Esophagus muscularis mucosa (tissue), 4 donors: ENCODE measurements at regions not wholly inside any gene's neighbourhood (a gene's known extent, or its start where the extent isn't known, plus 50 kb on each side); places are given as distances from the start of the nearest gene placed in this dataset.

Source experiments
- DNase-seq: peaks from one replicate; pipeline ENCODE4 v3.0.0-alpha.2; 2017; ENCODE audit errors: extremely low spot score
- H3K27ac ChIP-seq, 4 donors: fragments of 200-600 bp; sonication (generic); replicated peaks in 1 of 4; 1 replicate in 3 of 4; 2 replicates in 1 of 4; pipeline ENCODE4 v1.5.1; 2016 to 2019; ENCODE audit warnings: mild to moderate bottlenecking in 1 of 4
- H3K27me3 ChIP-seq, 4 donors: fragments of 200-600 bp; sonication (generic); one replicate each; pipeline versions ENCODE4 v1.5.1 to v1.6.0; 2016 to 2019
- H3K36me3 ChIP-seq, 4 donors: fragments of 200-600 bp; sonication (generic); one replicate each; pipeline ENCODE4 v1.5.1; 2016 to 2019
- H3K4me1 ChIP-seq, 4 donors: fragments of 200-600 bp; sonication (generic); one replicate each; pipeline ENCODE4 v1.5.1; 2016 to 2019
- H3K4me3 ChIP-seq, 4 donors: fragments of 200-600 bp; sonication (generic); 1 replicate in 2 of 4; 2 replicates in 2 of 4; pipeline ENCODE4 v1.5.1; 2016 to 2019; ENCODE audit warnings: mild to moderate bottlenecking in 4 of 4, moderate library complexity in 1 of 4
- H3K9me3 ChIP-seq, 4 donors: fragments of 200-600 bp; sonication (generic); 1 replicate in 3 of 4; 2 replicates in 1 of 4; pipeline ENCODE4 v1.5.1; 2016 to 2019
- EP300 ChIP-seq: sonication (generic); formaldehyde crosslinking; IDR thresholded peaks from one replicate; pipeline ENCODE4 v1.6.1; 2017; ENCODE audit warnings: antibody characterized with exemption
- POLR2A ChIP-seq: fragments of 450-650 bp; IDR thresholded peaks from one replicate; pipeline ENCODE4 v1.6.1; 2017; ENCODE audit warnings: antibody characterized with exemption, moderate library complexity, mild to moderate bottlenecking, low read depth
- POLR2AphosphoS5 ChIP-seq, 2 donors: sonication (generic); formaldehyde crosslinking; IDR thresholded peaks; one replicate each; pipeline ENCODE4 v1.6.1; 2017; ENCODE audit warnings: antibody characterized with exemption in 2 of 2
- WGBS: methylation state at CpG from one replicate; pipeline ENCODE4 v1.1.5; 2018; 5-methylcytosine and 5-hydroxymethylcytosine counted together
- intact Hi-C: fragments of 100-400 bp; cut with DNase I; formaldehyde crosslinking; loops from one replicate; pipeline ENCODE4 v1.15.1; 2023
- TF ChIP-seq, protein P1 (sequence below), 3 experiments: fragments of 200-600 bp in 2 of 3; fragments of 450-650 bp in 1 of 3; sonication (generic) in 2 of 3; IDR thresholded peaks; one replicate each; pipeline ENCODE4 v1.5.1; 2017 to 2019; ENCODE audit warnings: antibody characterized with exemption in 3 of 3, mild to moderate bottlenecking in 2 of 3, moderate library complexity in 1 of 3

- Histone ChIP-seq H3K36me3 (no peaks in the 10 kb centered on the region), H3K27me3 (no peaks in the 10 kb centered on the region), H3K27ac (no peak overlapping the region), H3K4me1 (no peaks in the 10 kb centered on the region), H3K4me3 (no peak overlapping the region), H3K9me3 (peaks cover 0 to 4% (median 0%) of the 10 kb centered on the region in 4 donors)
- 88% methylated on average over 2 of the region's 2 CpGs for WGBS
- TF ChIP-seq, protein P1, sequence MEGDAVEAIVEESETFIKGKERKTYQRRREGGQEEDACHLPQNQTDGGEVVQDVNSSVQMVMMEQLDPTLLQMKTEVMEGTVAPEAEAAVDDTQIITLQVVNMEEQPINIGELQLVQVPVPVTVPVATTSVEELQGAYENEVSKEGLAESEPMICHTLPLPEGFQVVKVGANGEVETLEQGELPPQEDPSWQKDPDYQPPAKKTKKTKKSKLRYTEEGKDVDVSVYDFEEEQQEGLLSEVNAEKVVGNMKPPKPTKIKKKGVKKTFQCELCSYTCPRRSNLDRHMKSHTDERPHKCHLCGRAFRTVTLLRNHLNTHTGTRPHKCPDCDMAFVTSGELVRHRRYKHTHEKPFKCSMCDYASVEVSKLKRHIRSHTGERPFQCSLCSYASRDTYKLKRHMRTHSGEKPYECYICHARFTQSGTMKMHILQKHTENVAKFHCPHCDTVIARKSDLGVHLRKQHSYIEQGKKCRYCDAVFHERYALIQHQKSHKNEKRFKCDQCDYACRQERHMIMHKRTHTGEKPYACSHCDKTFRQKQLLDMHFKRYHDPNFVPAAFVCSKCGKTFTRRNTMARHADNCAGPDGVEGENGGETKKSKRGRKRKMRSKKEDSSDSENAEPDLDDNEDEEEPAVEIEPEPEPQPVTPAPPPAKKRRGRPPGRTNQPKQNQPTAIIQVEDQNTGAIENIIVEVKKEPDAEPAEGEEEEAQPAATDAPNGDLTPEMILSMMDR (IDR thresholded peaks at IDR 0.05), result no peak
- TF ChIP-seq EP300 (no peak), POLR2AphosphoS5 (IDR thresholded peaks at IDR 0.05) (no peak), POLR2A (no peak)
- DNase-seq, result no peak
- intact Hi-C loops, result no loop called here
These were observed 690.2 kb downstream of the NR2F1-AS1 start for GRCh38 chr5:92890841-92891244.

DNA sequence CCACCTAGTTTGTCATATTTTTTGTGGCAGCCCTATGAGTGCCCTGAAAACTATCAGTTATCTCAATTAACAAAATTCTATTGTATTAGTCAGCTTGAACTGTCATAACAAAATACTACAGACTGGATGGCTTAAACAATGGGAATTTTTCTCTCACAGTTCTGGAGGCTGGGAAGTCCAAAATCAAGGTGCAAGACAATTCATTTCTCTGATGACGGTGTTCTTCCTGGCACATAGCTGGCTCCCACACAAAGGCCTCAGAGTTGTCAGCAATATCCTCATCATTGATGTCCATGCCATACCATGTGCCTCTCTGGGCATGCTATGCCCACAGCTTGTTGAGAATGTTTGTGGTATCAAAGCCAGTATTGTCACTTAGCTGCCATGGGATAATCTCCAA is 691.9 kb downstream of the NR2F1-AS1 start:
- H3K36me3 ChIP-seq, result no peaks in the 10 kb centered on the region
- no peak overlapping the region for H3K27ac ChIP-seq
- TF ChIP-seq EP300 (no peak), POLR2A (no peak), POLR2AphosphoS5 (IDR thresholded peaks at IDR 0.05) (no peak)
- TF ChIP-seq, protein P1 (IDR thresholded peaks at IDR 0.05), result no peak
- WGBS, result 100% methylated on average over 1 of the region's 1 CpG
- H3K27me3 ChIP-seq, result no peaks in the 10 kb centered on the region
- no peaks in the 10 kb centered on the region for H3K4me1 ChIP-seq
- no peak for DNase-seq
- intact Hi-C loops, result no loop called here
- peaks cover 0 to 4% (median 0%) of the 10 kb centered on the region in 4 donors for H3K9me3 ChIP-seq
- no peak overlapping the region for H3K4me3 ChIP-seq

GRCh38 chr5:92887254-92887653 is 693.8 kb downstream of the NR2F1-AS1 start:
- Histone ChIP-seq H3K36me3 (no peaks in the 10 kb centered on the region), H3K9me3 (peaks cover 0 to 4% (median 0%) of the 10 kb centered on the region in 4 donors), H3K27ac (no peak overlapping the region), H3K4me3 (no peak overlapping the region), H3K4me1 (no peaks in the 10 kb centered on the region), H3K27me3 (no peaks in the 10 kb centered on the region)
- TF ChIP-seq POLR2A, result no peak
- TF ChIP-seq, protein P1 (IDR thresholded peaks at IDR 0.05), result no peak
- no peak for DNase-seq
- WGBS, result 75% methylated on average over 2 of the region's 2 CpGs
- intact Hi-C loops, result no loop called here

DNA sequence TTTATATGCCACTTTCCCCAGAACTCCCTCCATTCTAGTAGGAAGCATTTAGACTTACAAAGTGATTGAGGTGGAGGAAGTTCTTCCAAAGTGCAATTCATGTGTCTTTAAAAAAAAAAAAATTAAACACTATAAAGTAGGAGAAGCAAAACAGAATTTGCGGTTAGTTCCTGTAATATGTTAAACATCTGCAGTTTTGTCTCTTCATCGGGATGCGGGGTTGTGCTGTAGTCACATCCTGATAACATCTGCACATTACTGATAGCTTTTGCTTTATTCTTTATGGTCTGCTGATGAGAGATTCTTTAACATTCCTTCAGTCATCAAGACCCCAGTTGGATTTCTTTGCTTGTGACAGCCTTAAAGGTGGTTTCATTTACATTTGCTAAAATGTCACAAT is 694.3 kb downstream of the NR2F1-AS1 start:
- H3K9me3 ChIP-seq, result peaks cover 0 to 4% (median 0%) of the 10 kb centered on the region in 4 donors
- WGBS, result 67% methylated on average over 3 of the region's 3 CpGs
- no peaks in the 10 kb centered on the region for H3K4me1 ChIP-seq
- TF ChIP-seq, protein P1 (IDR thresholded peaks at IDR 0.05), result no peak
- H3K36me3 ChIP-seq, result no peaks in the 10 kb centered on the region
- intact Hi-C loops, result no loop called here
- H3K27ac ChIP-seq, result no peak overlapping the region
- H3K27me3 ChIP-seq, result no peaks in the 10 kb centered on the region
- no peak overlapping the region for H3K4me3 ChIP-seq
- no peak for DNase-seq

DNA sequence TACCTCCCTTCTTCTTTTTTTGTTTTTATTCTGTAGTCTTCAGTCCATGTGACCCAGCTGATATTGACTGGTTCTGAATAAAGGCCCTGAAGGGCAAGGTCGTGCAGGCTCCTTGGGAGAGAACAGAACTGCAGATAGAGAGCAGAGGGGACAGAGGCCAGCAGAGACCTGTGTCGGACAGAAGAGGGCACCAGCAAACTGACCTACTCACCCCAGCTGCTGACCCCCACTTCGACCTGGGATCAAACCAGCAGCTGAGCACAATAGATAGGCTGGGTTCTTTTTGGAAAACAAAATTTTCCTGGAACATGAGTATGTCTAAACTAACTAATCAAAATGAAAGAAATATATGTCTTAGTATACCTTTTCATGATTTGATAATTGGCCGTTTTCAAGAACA is 695.1 kb downstream of the NR2F1-AS1 start:
- TF ChIP-seq POLR2A, result no peak
- TF ChIP-seq, protein P1 (IDR thresholded peaks at IDR 0.05), result no peak
- no peak for TF ChIP-seq POLR2AphosphoS5 (IDR thresholded peaks at IDR 0.05)
- TF ChIP-seq EP300, result no peak
- Histone ChIP-seq H3K9me3 (peaks cover 0 to 4% (median 0%) of the 10 kb centered on the region in 4 donors), H3K36me3 (no peaks in the 10 kb centered on the region), H3K4me1 (no peaks in the 10 kb centered on the region), H3K4me3 (no peak overlapping the region), H3K27me3 (no peaks in the 10 kb centered on the region), H3K27ac (no peak overlapping the region)
- intact Hi-C loops, result no loop called here
- no peak for DNase-seq
- 62% methylated on average over 4 of the region's 4 CpGs for WGBS
